HG03139 (cell line): ENCODE measurements at regions not wholly inside any gene's neighbourhood (a gene's known extent, or its start where the extent isn't known, plus 50 kb on each side); places are given as distances from the start of the nearest gene placed in this dataset.

Source experiments
- ATAC-seq: cut with Tn5 transposase; IDR thresholded peaks from one replicate; pipeline ENCODE4 v1.9.1; 2021; ENCODE audit not compliant: unreplicated experiment

DNA sequence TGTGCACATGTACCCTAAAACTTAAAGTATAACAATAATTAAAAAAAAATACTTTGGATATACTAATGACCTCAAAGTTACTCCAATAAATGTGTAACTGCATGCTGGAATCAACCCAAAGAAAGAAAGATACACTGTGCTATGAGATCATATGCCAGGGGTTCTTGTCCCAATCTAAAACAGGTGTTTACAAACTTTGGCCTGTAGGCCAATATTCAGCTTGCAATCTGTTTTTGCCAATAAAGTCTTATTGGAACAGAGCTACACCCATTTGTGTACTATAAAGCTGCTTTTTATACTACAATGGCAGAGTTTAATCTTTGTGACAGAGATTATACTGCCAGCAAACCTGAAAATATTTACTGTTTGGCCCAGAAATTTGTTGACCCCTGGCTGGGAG is 138.8 kb upstream of the AFF2 start:
- ATAC-seq, result no peak

GRCh38 chrX:148363471-148364235 is 136.8 kb upstream of the AFF2 start:
- no peak for ATAC-seq

DNA sequence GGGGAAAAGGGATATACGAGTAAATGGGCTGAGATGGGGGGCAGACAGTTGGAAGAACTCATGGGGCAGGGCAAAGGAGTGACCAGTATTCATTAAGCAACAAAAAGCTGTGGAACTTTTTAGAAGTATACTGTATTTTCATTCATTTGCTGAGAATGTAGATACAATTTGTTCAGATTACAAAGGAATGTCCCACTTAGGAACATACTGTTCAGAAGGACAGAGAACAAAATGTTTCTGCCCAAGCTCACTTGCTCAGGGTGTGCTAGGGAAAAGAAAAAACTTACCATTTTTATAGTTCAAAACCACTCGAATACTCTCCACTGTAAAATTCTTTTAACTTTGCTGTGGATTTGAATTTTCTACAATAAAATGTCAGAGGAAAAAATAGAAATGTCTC is 135.2 kb upstream of the AFF2 start:
- ATAC-seq, result no peak

- no peak for ATAC-seq
Measured at GRCh38 chrX:148371291-148371690, 129.1 kb upstream of the AFF2 start.

- no peak for ATAC-seq
Measured at GRCh38 chrX:148372925-148373324, 127.5 kb upstream of the AFF2 start.

DNA sequence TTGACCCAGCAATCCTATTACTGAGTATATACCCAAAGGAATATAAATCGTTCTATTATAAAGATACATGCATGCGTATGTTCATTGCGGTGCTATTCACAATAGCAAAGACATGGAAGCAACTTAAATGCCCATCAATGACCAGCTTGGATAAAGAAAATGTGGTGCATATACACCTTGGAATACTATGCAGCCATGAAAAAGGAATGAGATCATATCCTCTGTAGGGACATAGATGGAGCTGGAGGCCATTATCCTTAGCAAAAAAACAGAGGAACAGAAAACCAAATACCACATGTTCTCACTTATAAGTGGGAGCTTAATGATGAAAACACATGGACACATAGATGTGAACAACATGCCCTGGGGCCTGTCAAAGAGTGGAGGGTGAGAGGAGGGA is 124.1 kb upstream of the AFF2 start:
- ATAC-seq, result no peak

GRCh38 chrX:148380107-148380506 is 120.3 kb upstream of the AFF2 start:
- no peak for ATAC-seq

DNA sequence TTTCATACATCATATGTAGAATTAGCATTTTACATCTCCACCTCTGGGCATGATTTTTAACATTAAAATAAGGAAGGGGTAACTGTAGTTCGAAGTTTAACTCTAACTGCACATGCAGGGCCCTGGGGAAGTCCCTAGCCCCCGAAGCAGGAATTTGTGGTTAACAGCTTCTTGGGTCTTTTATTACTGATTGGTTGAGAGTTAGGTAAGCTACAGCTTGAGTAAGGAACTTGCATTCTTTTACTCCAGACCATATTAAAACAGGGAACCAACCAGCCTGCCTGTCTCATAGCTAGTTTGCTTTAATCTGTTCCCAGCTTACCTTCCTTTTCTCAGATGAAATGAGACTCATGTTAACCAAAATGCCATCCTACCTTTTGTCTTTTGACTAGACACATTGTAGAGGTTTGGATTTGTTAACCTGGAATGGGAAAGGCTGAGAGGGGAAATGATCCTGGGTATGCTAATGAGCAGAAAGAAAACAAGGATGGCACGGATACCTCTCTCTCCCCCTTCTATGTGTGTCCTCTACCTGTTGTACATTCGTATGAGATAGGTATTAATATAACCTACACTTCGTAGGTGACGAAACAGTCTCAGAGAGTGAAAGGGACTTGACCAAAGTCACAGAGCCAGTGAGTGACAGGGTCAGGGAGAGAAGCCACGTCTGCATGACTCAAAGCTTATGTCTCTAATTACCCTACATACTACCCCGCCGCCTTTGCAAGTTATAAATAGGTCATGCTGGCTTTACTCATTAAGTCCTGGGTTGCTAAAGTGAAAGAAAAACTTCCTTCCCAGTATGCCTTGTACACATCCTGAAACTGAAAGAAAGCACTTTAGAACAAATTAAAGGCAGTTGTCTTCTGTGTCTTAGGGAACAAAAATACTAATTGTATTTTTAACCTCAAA is 119.5 kb upstream of the AFF2 start:
- peak; percentile 88 for ATAC-seq

GRCh38 chrX:148381603-148382002 is 118.8 kb upstream of the AFF2 start:
- ATAC-seq, result peak; percentile 29

- no peak for ATAC-seq
Measured at GRCh38 chrX:148382983-148383382, 117.4 kb upstream of the AFF2 start.

DNA sequence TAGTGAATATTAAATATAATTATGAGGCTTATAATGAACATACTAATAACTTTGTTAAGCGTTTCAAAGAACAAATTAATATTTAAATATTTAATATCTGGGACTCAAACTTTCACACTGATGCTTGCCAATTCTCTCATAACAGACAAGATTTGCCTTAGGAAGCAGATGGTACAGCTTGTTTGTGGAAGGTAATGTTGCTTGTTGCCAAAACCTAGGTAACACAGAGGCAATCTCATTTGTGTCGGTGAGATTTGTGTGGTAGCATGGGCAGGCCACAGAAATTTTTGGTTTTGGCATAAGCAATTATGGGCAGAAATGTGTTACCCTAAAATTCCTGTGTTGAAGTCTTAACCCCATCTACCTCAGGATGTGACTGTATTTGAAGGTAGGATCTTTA is 114.9 kb upstream of the AFF2 start:
- no peak for ATAC-seq

DNA sequence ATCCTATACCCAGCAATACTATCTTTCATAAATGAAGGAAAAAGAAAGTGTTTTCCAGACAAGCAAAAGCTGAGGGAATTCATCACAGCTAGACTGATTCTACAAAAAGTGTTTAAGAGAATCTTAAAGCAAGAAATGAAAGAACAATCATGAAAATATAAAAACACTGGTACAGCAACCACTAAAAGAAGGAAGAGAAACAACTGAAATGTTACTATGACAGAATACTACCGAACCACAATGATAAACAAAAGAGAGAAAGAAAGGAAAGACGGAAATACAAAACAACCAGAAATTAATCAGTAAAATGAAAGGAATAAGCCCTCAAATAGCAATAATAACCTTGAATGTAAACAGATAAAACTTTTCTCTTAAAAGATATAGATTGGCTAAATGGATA is 110.8 kb upstream of the AFF2 start:
- ATAC-seq, result no peak

GRCh38 chrX:148412006-148412405 is 88.4 kb upstream of the AFF2 start:
- no peak for ATAC-seq

- no peak for ATAC-seq
Measured at GRCh38 chrX:148416142-148416541, 84.3 kb upstream of the AFF2 start.

GRCh38 chrX:148416931-148417330 is 83.5 kb upstream of the AFF2 start:
- ATAC-seq, result no peak

- ATAC-seq, result no peak
Measured at GRCh38 chrX:148417934-148418333, 82.5 kb upstream of the AFF2 start.

DNA sequence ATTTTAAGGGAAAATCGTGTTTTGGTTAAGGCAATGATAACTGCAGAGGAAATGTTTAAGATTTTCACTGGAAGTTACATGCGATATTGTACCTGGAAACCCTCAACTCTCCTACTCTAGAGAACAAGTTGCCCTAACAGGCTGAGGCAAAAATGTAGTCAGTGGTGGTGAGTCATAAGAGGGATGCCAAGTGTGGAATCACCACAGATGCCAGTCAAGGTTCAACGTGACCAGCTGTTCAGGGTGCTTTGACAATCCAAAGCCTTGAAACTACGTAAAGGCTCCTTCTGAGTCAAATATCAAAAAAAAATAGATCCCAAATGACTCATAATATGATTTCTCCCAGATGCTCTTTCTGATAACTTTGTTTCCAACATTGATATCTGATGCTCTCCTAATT is 77.9 kb upstream of the AFF2 start:
- no peak for ATAC-seq

DNA sequence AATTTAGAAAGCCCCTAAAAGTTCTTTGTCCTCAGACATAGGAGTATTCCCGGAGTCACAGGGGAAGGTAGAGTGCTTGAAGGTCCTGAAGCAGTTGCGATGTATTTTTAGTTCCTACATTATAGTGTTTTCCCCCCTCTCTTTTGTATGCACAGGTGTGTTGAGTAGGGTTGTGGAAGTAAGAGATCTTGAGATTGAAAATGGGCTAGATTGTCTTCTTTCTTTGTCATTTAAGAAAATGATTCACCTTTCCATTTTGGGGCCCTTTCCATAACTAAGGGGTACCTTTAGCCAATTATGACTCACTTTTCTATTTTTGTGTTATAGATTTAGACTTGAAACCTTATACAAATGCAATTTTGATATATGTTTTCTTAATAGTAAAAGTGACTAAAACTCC is 75.8 kb upstream of the AFF2 start:
- no peak for ATAC-seq

DNA sequence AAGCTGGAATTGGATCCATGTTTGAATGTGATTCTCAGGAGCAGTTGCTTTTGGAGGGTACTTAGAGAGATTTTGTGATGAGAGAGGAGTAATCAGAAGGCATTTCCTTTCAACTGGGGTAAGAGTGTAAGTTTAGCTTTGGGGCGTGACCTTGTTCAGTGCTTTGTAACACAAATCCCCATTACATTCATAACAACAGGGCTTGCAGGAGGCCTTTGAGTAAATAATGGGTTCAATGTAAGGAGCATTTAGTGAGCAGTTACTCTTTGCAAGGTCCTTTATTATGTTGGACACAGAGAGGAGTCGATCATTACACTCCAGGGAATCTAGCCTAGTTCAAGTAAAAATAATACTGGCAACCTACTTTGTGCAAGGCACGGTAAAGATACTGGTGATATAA is 74.0 kb upstream of the AFF2 start:
- no peak for ATAC-seq

GRCh38 chrX:148441387-148441786 is 59.0 kb upstream of the AFF2 start:
- no peak for ATAC-seq

DNA sequence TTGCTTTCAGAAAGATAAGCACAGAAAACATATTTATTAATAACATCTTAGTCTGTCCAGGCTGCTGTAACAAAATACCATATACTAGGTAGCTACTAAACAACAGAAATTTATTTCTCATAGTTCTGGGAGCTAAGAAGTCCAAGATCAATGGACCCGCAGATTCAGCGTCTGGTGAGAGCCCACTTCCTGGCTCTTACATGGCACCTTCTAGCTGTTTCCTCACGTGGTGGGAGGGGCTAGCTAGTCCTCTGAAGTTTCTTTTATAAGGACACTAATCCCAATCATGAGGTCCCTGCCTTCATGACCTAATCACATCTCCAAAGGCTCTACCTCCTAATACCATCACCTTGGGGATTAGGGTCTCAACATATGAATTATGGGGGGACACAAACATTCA is 57.2 kb upstream of the AFF2 start:
- ATAC-seq, result no peak

DNA sequence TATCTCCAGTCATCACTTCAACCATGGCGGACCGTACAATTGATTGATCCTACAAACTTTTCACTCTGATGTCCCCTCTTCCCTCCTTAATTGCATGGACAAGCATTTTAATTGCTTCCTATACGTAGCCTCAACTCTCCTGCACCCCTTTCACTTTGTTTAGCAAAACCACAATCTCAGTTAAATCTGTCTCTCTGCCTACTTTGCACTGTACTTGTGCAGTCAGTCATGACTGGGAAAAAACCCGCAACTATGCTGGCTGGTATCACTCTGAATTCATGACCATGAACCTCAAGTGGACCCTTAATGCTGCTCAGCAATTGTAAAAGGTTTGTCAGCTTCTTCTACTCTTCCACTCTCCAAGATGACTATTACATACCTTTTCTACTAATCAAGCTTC is 51.7 kb upstream of the AFF2 start:
- ATAC-seq, result no peak
